IPS-NIHi7 (cell line): ENCODE measurements at regions not wholly inside any gene's neighbourhood (a gene's known extent, or its start where the extent isn't known, plus 50 kb on each side); places are given as distances from the start of the nearest gene placed in this dataset.

Source experiments
- DNase-seq: peaks from one replicate; pipeline ENCODE4 v3.0.0; 2012; ENCODE audit warnings: mixed read lengths; ENCODE audit errors: extremely low spot score

DNA sequence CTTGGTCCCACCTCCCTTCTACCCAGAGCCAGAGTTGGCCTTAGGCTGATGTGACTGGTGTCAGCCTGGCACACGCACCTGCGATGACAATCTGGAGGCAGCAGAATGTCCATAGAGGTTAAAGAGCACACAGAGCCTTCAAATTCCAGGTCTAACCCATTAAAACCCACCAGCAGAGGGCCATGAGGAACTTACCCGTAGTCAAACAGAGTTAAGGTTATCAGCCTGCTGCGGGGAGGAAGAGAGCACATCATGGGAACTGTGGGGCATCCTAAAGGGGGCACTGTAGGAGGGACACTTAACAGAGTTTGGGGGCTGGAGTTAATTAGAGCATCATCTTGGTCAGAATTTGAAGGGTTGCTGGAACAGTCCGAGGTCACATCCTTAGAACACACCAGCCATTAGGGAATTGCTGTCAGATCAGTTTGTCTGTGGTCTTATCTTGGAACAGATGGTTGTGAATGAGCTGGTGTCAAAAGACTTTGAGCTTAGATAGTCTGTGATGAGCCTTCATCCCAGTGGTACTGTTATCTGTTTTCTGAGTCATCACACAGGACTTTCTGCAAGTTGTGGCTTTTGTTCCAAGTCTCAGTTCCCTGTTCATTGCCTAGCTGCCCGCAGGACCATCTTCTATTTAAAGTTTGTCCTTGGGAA, 248.6 kb downstream of the LOXHD1 start:
- peak; percentile 79 for DNase-seq

GRCh38 chr18:46411191-46411828, 245.7 kb downstream of the LOXHD1 start:
- no peak for DNase-seq

DNA sequence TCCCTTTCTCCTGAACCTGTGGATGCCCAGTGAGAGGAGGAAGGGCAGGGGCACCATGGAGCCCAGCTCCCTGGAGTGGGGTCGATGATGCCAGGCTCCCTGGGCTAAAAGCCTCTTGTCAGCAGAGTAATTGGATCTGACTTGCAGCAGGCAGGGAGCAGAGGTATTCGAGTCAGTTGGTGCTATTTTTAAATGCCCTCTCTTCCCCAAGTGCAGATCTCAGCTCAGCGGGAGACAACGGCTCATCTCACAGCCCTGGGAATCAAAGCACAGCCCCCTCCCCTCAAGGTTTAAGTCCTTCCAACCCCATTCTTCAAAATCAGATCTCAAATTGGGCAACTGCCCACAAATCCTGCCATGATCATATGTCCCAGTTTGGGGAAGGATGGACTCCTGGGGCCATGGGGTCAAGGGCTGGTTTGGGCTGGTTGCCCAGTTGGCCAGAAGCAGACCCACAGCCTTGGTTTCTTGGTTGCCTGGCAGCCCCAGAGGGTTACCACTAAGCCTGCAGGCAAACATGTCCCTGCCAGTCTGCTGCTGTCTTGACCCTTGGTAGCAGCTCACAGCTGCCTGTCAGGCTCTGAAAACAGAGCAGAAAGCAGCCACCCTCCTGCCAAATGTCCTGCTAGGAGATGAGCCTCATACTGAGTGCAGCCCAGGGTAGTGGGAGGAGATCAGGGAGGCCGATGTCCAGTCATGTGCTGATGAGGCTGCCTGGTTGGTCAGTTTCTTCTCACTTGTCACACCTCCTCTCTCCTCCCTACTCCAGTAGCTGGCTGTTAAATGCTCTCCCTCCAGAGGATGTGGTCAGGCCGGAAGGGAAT, 244.9 kb downstream of the LOXHD1 start:
- DNase-seq: peak; percentile 46

GRCh38 chr18:46412916-46413315, 244.1 kb downstream of the LOXHD1 start:
- DNase-seq: no peak

DNA sequence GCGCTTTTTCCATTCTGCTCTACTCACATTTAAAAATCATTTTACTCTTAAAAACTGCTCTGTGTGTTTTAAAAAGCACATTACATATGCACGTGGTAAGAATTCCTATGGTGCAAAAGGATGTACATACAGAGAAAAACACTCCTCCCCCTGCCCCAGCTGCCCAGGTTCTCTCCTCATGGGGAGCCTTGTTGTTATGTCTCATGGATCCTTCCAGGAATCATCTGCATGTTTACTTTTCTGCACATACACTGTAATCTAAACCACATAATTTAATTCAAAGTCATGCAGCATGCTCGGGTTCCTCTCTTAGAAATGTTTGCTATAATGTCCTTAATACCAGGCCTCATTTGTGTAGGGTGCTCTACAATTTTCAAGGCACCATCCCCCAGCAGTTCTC, 243.3 kb downstream of the LOXHD1 start:
- no peak for DNase-seq

- DNase-seq: peak; percentile 54
Measured at GRCh38 chr18:46414863-46415262, 242.2 kb downstream of the LOXHD1 start.

DNA sequence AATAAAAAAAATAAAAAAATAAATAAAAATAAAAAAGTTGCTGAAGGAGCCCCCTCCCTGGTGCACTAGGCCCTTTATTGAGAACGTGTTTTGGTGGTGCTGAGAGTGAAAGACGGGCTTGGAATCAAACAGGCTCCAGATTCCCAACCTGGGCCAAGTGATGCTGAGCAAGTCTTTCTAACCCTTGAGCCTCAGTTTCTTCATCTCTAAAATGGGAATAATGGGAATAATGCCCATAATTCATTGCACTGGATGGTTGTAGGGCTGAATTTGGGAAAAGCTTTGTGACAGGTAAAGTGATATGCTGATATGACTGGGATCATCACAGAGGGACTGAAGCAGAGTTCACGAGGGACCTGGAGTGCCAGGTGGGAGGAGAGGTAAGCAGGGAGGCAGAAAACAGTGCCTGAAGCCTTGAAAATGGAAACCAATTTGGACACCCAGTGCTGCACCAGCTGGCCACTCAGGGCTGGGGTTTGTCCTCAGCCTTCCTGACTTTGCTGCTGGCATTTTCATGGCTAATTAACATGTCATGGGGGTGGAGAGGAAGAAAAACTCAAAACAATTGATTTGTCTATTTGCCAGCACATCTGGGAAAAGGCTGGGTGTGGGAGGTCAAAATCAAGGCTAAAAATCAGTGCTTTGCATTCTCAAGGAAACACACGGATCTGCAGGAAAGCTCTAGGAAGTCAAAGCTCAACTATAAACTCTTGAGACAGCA, 241.3 kb downstream of the LOXHD1 start:
- no peak for DNase-seq

DNA sequence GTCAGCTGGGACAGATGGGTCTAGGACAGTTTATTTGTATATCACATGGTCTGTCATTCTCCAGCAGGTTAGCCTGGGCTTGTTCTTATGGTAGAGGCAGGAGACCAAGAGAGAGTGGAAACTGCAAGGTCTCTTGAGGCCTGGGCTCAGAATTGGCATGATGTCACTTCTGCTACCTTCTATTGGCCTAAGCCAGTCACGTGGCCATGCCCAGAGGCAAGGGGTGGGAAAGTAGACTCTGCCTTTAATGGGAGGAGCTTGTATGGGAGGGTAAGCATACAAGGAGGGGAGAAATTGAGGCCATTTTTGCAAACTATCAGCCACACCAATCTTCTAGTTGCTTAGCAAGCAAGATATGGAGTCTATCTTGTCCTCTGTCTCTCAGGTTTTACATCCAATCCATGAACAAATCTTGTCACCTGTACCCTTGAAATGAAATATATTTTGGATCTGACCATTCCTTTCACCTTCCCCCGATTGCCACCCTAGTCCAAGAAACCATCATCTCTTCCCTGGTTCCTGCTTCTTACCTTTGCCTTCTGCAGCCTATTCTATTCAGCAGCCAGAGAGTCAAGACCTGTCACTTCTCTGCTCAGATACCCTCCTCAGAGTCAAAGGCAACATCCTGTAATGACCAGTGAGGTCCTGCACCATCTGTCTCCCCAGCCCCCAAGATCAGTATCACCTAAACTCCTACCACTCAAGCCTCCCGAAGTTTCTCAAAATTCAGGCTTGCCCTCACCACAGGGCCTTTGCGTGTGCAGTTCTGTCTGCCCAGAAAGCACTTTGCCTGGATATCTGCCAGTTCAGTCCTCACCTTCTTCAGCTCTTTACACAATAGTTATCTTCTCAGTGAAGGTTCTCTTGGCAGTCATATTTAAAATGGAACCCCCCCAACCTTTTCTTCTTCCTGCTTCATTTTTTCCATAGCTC, 240.0 kb downstream of the LOXHD1 start:
- no peak for DNase-seq

- no peak for DNase-seq
Measured at GRCh38 chr18:46418663-46419260, 238.3 kb downstream of the LOXHD1 start.

- DNase-seq: no peak
Measured at GRCh38 chr18:46419391-46420141, 237.5 kb downstream of the LOXHD1 start.

- no peak for DNase-seq
Measured at GRCh38 chr18:46421973-46422551, 235.0 kb downstream of the LOXHD1 start.

DNA sequence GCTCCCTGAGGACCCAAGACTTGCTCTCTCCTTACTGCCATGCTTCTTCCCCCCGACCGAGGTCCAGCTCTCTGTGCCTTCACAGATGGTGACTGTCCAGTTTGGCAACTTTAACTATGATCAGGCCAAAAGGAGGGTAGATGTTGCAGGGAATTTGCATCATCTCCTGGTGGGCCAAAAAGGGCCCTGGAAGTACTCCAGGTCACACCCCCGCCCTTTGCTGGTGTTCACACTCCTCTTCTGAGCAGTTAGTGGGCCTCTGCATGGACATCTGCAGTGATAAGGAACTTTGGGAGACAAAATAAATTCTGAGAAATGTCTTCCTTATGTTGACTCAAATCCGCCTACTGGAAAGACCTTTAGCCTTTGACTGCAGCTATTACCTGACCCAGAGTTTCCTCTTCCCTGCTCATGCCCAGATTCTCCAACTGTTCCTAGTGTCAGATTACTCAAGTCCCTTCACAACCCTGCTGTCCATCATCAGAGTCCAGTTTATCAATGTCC, 234.4 kb downstream of the LOXHD1 start:
- DNase-seq: no peak

DNA sequence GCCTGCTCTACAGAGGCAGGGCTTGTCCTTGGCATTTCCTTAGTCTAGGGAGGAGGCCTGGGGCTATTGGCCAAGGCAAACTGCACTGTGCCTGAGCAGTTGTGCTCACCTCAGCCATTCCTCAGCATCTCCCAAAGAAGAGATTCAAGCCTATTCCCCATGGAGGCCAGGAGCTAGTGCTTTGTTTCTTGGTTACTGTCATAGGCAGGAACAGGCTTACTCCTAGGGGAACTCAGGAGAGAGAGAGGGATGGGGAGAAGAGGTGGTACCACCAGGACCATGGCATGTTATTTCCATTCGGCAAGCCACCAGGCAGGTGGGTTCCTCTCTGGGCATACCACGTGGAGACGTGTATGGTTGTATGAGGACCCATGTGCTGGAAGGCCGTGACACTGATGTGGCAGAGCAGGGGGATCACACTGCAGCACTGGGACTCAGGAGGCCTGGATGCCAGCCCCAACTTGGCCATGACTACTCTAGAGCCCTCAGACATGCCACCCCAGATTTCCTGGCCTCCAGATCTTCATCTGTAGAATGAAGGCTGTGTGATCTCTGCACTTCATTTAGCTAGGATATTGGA, 233.7 kb downstream of the LOXHD1 start:
- DNase-seq: no peak

DNA sequence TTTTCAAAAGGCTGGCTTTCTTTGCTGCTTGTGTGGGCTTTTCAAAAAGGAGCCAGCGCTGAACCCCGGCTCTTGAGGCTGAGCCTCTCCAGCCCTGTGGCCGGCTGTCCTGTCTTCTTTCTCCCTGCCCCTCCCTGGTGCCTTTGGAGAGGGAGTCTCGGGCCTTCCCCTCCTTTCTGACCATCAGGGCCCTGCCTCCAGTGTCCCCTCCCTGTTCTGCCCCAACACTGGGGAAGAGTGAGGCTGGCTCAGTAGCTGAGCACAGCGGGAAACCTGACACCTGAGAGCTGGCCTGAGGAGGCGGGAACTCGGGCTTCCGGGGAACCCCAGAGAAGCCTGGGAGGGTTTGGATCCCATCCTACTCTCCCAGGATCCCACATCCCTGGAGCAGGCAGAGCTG, 232.1 kb downstream of the LOXHD1 start:
- DNase-seq: peak; percentile 71

- DNase-seq: no peak
Measured at GRCh38 chr18:46425511-46425910, 231.5 kb downstream of the LOXHD1 start.

GRCh38 chr18:46426021-46426678, 230.9 kb downstream of the LOXHD1 start:
- DNase-seq: no peak

GRCh38 chr18:46426679-46427047, 230.4 kb downstream of the LOXHD1 start:
- no peak for DNase-seq
